GM18502 (cell line): ENCODE measurements at regions not wholly inside any gene's neighbourhood (a gene's known extent, or its start where the extent isn't known, plus 50 kb on each side); places are given as distances from the start of the nearest gene placed in this dataset.
"Not testable (repeated sequence)": the region's sequence is repeated elsewhere in the genome, so short reads cannot be mapped to it uniquely, and the experiment has no call there.

Experiments
- ATAC-seq: cut with Tn5 transposase; IDR thresholded peaks from one replicate; pipeline ENCODE4 v1.9.1; 2021; ENCODE audit warnings: mild to moderate bottlenecking; ENCODE audit not compliant: unreplicated experiment, poor library complexity

DNA sequence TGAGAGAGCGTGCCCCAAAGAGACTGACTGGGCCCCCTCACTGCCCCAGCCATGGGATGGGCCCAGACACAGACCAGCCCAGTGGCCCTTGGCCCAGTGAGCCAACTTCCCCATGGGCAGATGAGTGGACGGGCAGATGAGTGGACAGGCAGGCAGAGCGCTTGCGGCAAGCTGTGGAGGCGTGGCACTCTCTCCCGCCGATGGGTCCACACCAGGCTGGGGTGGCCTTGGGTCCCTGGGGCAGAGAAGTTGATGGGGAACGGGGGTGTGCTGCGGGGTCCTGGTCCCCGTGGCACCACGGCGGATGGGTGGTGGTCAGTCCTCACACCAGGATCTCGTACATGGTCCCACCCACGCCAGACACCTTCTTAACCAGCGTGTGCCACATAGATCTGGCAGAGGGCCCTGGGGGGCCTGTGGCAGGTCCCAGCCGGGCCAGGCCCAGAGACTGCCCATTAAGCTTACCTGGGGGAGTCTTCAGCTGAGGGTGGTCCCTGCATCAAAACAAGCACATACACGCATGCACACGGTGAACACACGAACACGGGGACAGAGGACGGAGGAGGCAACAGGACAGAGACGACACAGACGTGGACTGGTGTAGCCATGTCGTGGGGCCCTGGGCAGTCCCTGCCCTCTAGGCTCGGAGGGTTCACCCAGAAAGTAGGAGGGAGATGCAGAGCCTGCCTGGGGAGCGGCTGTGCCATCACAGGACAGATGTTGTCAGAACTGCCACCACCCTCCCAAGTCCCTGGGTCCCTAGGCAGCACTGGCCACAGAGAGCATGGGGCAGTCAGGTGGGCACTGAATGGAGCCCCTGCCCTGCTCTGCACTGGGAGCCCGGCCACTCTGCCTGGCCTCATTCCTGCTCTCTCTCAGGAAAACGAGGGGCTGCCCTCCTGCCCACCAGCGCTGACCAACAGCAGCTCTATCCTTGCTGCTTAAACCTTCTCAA is 182.2 kb downstream of the IGLL1 start:
- ATAC-seq: no peak

DNA sequence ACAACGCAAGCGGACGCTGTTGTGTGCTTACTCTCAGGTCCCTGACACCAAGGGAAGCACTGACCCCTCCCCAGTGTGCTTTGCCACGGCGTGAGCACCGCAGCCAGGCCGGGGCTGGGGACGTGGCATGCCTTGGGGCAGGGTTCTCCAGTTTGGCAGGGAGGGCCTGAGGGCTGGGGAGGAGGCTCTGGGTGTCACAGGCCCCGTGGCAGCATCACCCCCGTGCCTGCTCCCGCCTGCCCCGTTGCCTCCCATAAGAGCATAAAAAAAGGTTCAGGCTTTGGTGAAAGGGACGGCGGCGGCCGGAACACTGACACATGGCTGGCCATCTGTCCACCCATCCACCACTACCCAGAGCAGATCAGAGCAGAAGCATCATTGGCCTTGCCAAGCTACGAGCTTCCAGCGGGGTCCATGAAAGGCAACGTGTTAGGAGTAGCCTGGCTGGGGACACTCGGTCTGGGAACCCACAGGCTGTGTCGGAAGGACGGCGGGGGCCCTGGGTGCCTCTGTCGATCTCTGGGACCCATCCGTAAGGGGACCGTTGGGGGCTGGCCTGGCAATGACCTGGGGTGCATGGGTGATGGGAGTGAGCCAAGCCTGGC is 183.0 kb downstream of the IGLL1 start:
- no peak for ATAC-seq

DNA sequence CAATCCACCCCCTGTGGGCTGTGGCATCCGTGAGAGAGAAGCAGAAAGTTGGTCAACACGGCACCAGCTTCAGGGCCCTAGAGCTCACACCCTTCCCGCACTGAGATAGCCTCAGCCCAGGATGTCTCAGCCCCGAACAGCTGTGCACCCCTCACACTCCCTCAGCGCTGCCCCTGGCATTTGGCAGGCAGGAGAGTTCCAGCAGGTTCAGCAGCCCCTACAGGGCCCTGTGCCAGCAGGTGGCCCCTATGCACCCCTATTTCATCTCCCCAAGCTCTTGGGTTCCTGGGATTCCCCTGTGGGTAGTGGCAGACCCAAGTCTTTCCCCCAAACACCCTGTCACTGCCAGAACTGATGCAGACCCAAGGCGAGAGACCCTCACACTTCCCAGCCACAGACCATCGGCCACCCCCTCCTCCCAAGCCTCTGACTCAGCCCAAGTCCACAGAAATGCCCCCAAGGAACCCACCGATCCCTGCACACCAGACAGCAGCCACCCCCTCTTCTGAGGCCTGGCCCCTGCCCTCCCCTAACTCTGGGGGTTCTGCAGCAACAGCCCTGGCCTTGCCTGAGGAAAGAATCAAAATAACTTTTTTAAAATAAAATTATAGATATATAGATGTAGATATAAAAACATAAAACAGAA is 183.6 kb downstream of the IGLL1 start:
- no peak for ATAC-seq

DNA sequence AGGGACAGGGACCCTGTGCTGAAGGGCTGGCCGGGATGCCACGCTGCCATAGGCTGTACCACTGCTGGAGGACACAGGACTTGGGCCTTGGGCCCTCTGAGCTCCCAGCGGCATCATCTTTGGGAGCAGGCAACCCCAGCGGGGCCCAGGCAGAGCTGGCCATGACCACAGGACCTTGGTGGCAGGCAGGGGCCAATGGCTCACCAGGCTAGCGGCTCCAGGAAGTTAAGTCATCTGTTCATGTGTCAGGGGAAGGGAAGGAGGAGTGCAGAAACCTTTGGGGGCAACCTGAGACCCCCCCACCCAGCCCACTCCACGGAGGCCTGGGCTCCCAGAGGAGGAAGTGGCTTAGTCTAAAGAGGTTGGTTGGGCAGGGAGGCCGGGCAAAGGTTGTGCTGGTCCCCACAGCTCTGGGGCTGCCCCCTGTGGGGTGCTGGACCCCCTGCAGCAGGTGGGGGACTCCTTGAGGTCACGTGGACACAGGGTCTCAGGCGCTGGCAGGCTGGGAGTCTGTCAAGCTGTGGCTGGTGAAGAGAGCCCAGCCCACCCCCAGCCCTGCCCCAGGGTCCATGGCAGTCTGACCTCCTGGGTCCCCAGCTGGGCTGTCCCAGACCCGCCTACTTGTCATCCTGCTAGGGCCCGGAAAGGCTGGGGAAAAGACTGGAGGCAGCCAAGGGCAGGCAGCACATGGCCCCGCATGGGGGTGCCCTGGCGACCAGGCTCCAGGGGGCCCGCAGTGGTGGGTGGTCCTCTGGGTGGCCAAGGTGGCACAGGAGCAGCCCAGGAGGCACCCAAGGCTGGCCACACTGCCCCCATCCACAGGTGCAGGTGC is 184.3 kb downstream of the IGLL1 start:
- ATAC-seq: no peak

DNA sequence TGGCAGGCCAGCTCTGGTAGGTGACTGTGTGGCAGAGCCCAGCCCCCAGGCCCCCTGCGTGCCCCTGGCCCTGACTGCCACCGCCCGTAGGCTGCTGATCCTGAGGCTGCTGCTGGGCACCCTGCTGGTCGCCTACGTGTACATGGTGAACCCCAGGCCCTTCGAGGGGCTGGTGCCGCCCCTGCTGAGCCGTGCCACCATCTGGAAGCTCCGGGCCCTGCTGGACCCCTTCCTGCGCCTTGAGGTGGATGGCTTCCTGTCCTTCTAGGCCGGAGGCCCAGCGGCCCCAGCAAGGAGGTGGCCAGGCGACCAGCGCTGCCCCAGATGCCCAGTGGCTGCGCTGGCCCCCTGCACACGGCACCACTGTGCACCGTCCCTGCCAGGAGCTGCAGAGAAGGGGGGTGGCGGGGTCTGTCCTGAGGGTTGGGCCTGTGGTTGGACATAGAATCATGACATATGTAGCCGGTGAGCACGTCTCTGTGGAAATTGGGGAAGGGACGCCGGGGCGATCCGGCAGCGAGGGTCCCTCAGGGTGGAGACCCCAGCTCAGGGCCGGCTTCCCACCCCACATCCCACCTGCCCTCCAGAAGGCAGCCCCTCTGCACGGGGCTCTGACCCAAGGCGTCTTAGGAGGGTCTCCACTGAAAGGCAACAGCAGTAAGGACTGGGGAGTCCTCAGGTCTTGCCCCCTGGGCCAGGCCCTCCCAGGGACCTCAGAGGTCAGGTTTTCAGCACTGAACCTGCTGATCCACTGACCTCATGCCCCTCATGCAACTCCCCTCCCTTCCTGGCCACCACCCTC is 185.4 kb downstream of the IGLL1 start:
- no peak for ATAC-seq

DNA sequence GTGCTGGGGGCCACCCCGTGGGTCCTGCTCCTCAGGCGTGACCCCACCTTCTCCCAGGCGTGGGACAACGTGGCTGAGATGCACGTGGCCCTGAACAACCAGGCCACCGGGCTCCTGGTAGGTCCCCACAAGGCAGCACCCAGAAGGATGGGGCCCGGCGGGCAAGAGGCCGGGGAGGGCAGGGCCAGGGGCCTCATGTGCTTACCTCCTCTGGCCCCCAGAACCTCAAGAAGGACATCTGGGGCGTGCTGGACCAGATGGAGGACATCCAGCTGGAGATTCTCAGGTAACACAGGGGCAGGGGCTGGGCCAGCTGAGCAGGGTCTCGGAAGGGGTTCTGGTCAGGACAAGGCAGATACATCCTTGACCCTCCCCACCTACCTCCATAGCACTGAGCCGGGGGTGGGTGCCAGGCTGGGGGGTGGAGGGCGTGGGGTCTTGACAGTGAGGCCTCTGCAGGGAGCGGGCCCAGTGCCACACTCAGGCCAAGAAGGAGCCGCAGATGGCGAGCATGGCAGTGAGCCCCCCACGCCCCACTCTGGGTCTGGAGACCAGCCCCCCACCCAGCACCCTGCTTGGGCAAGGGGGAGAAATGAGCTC is 186.3 kb downstream of the IGLL1 start:
- ATAC-seq: no peak

DNA sequence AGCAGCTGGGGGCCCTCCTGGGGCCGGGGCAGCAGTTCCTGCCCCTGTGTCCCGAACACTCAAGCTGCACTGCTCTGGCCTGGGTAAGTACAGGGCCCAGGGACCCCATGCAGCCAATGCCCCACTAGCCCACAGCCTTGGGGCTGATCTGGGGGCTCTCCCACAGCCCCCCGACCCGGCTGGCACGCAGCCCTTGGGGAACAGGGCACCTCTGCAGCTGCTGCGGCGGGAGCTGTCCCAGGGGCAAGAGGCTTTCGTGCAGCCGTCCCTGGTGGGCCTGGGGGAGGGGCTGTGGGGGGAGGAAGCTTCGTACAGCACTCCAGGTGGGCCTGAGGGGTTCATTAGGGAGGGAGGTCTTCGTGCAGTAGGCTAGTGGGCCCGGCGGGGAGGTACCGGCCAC is 186.9 kb downstream of the IGLL1 start:
- not testable (repeated sequence) for ATAC-seq

DNA sequence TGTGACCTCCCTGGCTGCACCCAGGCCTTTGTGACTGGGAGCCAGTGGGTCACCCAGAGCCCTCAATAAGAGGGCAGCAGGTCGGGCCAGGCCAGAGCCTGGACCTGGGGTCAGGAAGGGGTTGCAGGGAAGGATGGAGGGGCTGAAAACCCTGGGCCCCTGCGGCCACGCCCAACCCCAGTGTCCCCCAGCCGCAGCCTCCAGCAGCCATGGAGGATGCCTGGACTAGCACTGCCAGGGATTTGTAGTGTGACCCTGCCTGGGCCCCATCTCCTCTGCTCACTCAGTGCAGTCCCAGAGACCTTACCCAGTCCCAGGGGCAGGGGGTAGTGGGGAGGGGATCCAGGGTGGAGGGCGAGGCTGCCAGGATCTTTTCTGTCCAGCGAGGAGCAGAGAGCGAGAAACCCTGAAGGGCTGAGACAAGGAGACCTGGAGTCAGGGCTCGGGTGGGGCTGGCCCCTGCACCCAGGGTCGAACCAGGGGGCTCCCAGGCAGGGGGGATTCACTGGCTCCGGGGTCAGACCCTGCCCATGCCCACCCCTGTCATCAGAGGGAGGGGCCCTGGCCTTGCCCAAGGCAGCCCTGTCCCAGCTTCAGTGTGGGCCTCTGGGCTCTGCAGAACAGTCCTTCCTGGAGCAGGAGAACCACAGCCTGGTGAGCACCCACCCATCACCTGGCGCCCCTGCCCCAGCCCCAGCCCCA is 187.5 kb downstream of the IGLL1 start:
- ATAC-seq: no peak

DNA sequence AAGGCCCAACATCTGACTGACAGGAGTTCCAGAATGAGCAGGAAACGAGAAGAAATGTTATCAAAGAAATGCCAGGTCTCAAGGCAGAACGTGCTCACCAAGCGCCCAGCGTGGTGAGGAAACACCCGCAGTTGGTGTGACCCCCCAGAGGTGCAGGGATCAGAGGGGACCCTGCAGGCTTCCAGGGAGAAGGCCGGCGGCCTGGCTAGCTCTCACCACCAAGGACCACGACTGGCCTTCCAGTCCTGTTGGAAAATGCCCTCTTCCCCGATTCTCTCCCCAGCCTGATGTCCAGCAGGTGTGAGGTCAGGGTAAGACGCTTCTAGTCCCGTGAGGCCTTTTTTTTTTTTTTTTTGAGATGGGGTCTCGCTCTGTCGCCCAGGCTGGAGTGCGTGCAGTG is 189.1 kb downstream of the IGLL1 start:
- no peak for ATAC-seq

DNA sequence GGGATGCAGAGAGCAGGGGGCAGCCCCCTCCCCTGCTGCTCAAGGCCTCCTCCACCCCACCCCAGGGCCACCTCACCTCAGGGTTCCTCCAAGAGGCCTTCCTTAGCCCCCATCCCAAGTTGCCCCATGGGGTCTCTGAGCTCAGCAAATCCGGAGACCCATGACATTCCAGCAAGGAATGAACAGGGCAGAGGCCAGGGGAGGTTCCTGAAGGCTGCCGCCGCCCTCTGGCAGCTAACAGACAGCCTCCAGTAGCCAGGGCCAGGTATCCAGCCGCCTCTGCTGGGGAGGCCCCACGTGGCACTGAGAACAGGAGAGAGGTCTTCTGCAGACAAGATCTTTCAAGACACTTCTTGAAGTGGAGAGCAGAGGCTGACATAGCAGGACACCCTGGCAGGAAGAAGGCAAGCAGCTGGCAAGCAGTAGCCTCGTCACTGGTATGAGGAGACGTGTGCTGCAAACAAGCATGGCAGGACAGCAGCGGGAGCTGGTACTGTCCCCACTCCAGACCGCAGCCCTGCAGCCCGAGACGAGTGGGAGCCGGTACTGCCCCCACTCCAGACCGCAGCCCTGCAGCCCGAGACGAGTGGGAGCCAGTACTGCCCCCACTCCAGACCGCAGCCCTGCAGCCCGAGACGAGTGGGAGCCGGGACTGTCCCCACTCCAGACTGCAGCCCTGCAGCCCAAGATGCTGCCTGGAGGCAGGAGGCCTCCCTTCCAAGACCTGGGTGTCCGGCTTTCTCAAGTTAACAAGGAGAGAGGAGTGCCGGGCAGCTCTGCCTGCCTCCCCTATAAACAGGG is 190.6 kb downstream of the IGLL1 start:
- no peak for ATAC-seq

DNA sequence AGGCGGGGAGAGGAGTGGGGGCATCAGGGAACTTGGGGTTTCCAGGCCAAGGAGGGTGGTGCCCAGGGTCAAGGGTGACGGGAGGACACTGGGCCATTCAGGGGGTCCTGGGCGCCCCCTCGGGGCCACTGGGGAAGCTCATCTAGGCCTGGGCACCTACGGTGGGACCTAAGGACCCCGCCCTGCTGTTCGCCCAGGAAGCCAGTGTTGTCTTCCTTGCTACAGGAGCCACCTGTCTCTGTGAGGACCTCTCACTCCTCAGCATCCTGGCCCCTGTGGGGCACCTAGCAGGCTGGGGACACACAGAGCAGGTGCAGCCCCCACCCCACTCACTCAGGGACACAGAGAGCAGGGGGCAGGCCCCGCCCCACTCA is 191.6 kb downstream of the IGLL1 start:
- ATAC-seq: no peak

DNA sequence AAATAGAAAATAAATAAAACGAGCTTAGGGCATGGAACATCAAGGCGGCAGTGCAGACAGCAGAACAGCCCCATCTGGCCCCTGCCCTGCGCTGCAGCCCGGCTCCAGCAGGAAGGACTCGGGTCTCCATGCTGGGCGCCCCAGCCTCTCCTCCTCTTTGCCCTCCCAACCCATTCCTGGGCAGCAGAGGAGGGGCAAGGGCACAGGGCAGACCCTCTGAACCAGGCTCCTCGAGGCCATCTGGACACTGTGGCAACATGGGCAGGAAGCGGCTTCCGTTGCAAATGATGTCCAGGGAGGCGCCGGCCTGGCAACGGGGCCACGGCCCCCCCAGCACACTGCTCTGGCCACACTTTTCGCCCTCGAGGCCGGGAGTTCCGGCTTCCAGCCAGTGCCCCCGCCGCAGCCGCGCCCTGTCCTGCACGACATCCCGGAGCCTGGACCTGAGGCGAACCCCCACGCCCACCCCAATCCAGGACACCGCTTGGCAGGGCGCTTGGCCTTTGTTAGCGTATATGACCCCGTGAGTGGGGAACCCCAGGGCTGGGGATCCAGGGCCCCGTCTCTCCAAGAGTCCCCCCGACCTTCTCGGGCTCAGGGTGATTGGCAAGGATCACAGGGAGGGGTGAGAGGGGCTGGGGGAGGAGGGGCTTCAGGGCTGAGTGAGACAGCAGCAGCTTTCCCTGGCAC is 192.1 kb downstream of the IGLL1 start:
- no peak for ATAC-seq

DNA sequence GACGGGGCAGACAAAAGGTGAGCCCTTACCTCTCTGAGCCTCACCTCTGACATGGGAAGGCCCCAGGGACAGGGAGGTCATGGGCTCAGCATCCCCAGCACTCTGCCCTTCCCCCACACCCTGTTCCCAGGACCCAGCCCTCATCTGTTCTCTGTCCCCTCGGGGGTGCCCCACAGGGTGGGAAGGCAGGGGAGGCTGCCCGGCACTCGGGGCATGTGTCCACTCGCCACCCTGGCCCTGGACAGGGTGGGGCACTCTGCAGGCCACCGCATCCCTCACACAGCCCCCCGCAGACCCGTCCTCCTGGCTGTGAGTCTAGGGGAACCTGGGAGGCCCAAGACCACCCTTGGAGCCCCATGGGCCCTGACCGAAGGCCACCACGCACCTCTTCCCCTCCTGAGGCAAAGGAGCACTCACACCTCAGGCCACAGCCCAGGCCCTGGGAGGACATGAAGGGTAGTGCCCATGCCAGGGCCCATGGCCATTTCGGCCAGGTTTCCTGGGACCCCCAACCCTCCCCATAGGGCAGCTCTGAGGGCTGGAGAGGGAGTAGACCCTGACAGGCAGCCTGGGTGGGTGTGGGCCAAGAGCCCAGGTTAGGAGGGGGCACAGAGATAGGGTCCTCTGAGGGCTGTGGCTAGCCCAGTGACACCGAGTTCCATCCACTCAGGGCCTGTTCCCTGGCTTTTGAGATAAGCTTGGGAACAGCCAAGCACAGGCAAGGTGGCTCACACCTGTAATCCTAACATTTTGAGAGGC is 193.1 kb downstream of the IGLL1 start:
- no peak for ATAC-seq

DNA sequence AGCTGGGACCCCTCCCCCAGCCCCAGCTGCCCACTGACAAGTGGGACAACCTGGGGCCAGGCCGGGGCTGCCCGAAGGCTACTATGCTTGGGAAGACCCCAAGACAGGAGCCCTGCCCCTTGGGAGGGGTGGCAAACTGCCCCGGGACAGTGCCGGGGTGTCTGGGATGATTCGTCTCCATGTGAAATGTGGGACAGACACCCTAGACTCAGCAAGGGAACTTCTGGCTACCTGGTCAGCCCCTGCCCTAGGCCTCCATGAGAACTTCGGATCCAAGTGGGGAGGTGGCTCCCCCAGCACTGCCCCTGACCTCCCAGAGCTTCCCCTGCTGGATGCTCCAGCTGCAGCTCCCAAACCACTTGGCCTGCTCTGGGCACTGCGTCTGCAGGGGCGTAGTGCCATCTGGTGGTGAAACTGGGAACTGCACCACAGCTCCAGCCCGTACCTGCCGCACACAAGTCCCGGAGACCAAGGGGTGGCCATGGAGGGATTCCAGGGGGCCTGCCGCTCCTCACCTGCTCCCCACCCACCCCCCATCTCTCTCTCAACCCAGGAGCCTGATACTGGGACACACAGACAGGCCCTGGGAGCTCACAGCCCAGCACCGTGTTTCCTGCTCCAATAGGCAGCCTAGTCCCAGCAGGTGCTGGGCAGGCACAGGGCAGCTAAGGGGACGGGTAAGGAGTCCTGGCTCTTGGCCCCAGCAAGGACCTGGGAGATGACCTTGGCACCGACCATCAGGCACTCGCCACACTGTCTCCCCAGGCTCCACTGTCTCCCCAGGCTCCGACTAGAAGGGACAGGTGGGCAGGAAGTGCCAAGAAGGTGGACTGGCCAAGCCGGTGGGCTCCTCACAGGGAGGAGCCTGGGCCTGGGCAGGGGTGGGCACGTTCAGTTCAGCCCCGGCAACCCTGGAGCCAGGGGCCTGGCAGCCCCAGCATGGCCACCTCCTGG is 194.1 kb downstream of the IGLL1 start:
- no peak for ATAC-seq

DNA sequence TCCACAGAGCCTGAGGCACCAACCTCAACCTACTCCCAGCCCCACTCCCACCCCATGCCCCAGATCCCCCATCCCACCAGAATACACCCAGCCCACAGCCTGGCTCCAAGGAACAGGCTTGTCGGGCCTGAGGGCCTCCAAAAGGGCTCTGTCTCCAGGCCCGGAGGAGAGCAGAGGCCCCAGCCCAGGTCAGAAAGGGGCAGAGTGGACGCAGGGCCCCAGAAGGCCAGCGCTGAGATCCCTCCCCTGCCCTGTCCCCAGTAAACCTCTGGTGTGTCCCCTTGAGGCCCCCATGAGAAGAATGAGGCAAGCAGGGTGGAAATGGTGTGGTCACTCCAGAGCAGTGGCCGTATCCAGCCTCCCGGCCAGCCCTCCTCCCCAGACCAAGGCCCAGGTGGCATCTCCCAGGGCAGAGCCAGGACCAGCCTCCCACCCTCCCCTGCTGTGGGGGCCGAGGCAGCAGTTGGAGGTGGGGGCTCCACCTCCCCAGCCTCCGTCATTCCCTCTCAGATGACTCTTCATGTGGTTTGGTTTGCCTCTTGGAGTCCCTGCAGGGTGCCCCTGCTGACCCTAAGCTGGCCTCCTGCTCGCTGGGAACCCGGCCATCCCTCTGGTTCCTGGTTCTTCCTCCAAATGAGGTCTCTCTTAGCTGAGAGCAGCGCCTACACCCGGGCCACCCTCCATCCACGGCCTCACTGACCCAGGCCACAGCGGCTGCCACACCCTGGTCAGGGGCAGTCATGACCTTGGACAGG is 195.0 kb downstream of the IGLL1 start:
- ATAC-seq: no peak
